Mucosa of gallbladder (tissue), 1 donor: ENCODE measurements at regions not wholly inside any gene's neighbourhood (a gene's known extent, or its start where the extent isn't known, plus 50 kb on each side); places are given as distances from the start of the nearest gene placed in this dataset.
A peak's percentile ranks its signal among the peaks of the same experiment; 100 is the strongest.

Experiments used
- DNase-seq: peaks from one replicate; pipeline ENCODE4 v3.0.0-alpha.2; 2020; ENCODE audit warnings: low spot score
- donor health status: DM: no; HTN: no; CAD: no.

- no peak for DNase-seq
Observed at GRCh38 chrX:80098038-80098437, 83.5 kb downstream of the TBX22 start.

GRCh38 chrX:80120335-80120734, 105.8 kb downstream of the TBX22 start:
- no peak for DNase-seq

- no peak for DNase-seq
Observed at GRCh38 chrX:80138938-80139337, 124.4 kb downstream of the TBX22 start.

GRCh38 chrX:80139564-80139963, 125.0 kb downstream of the TBX22 start:
- DNase-seq: no peak

- DNase-seq: no peak
Observed at GRCh38 chrX:80170581-80170980, 156.0 kb downstream of the TBX22 start.

- no peak for DNase-seq
Observed at GRCh38 chrX:80173261-80173660, 158.7 kb downstream of the TBX22 start.

GRCh38 chrX:80174925-80175574, 160.5 kb downstream of the TBX22 start:
- DNase-seq: no peak

GRCh38 chrX:80181079-80181478, 166.5 kb downstream of the TBX22 start:
- DNase-seq: no peak

GRCh38 chrX:80184854-80185253, 170.3 kb downstream of the TBX22 start:
- no peak for DNase-seq

GRCh38 chrX:80206647-80207046, 192.1 kb downstream of the TBX22 start:
- DNase-seq: no peak

GRCh38 chrX:80207327-80207726, 192.8 kb downstream of the TBX22 start:
- DNase-seq: no peak

- no peak for DNase-seq
Observed at GRCh38 chrX:80216086-80216485, 201.5 kb downstream of the TBX22 start.

- DNase-seq: no peak
Observed at GRCh38 chrX:80223982-80224579, 196.2 kb upstream of the TENT5D start.

GRCh38 chrX:80229626-80230025, 190.6 kb upstream of the TENT5D start:
- DNase-seq: no peak

GRCh38 chrX:80237072-80237471, 183.2 kb upstream of the TENT5D start:
- no peak for DNase-seq

GRCh38 chrX:80246271-80246670, 174.0 kb upstream of the TENT5D start:
- DNase-seq: no peak

GRCh38 chrX:80266287-80266686, 154.0 kb upstream of the TENT5D start:
- no peak for DNase-seq

GRCh38 chrX:80266979-80267378, 153.3 kb upstream of the TENT5D start:
- DNase-seq: peak; percentile 14

GRCh38 chrX:80267790-80268189, 152.5 kb upstream of the TENT5D start:
- DNase-seq: no peak

GRCh38 chrX:80282535-80282934, 137.7 kb upstream of the TENT5D start:
- no peak for DNase-seq

- no peak for DNase-seq
Observed at GRCh38 chrX:80285131-80285773, 135.0 kb upstream of the TENT5D start.

- no peak for DNase-seq
Observed at GRCh38 chrX:80290834-80291233, 129.4 kb upstream of the TENT5D start.

- DNase-seq: no peak
Observed at GRCh38 chrX:80293354-80293753, 126.9 kb upstream of the TENT5D start.
